OCI-LY1 (cell line): ENCODE measurements at regions not wholly inside any gene's neighbourhood (a gene's known extent, or its start where the extent isn't known, plus 50 kb on each side); places are given as distances from the start of the nearest gene placed in this dataset.

Source experiments
- H2AFZ ChIP-seq: fragments of 200-600 bp; sonication (generic), shearing (Covaris generic); 2 replicates; pipeline ENCODE4 v1.6.0; 2014; ENCODE audit warnings: antibody characterized with exemption, mild to moderate bottlenecking, low read length
- H3F3A ChIP-seq: fragments of 200-600 bp; sonication (generic), shearing (Covaris generic); 2 replicates; pipeline ENCODE4 v1.6.0; 2014; ENCODE audit warnings: mild to moderate bottlenecking, antibody characterized with exemption, low read length, moderate library complexity; ENCODE audit not compliant: insufficient read depth
- H3K27ac ChIP-seq: fragments of 200-600 bp; sonication (generic); 2 replicates; pipeline ENCODE4 v1.5.1; 2014; ENCODE audit warnings: low read length, mixed run types, mild to moderate bottlenecking, low read depth; ENCODE audit not compliant: poor library complexity, severe bottlenecking
- H3K27me3 ChIP-seq: fragments of 200-600 bp; sonication (generic); 2 replicates; pipeline ENCODE4 v1.6.0; 2014; ENCODE audit warnings: antibody characterized with exemption, mild to moderate bottlenecking, low read length, moderate library complexity; ENCODE audit not compliant: insufficient read depth
- H3K36me3 ChIP-seq: fragments of 200-600 bp; sonication (generic); 2 replicates; pipeline ENCODE4 v1.6.1; 2014; ENCODE audit warnings: mild to moderate bottlenecking, antibody characterized with exemption, low read length, moderate library complexity, mixed read lengths; ENCODE audit not compliant: insufficient read depth
- H3K4me1 ChIP-seq: fragments of 200-600 bp; sonication (generic); 2 replicates; pipeline ENCODE4 v1.5.1; 2014; ENCODE audit warnings: mild to moderate bottlenecking, low read length, moderate library complexity; ENCODE audit not compliant: insufficient read depth, severe bottlenecking
- H3K4me2 ChIP-seq: fragments of 200-600 bp; sonication (generic), shearing (Covaris generic); 2 replicates; pipeline ENCODE4 v1.6.1; 2014; ENCODE audit warnings: low read length
- H3K4me3 ChIP-seq: fragments of 200-600 bp; sonication (generic); 2 replicates; pipeline ENCODE4 v1.5.1; 2014; ENCODE audit warnings: low read length, low read depth, mild to moderate bottlenecking, mixed read lengths; ENCODE audit not compliant: poor library complexity, severe bottlenecking
- H3K79me2 ChIP-seq: fragments of 200-600 bp; shearing (Covaris generic); 2 replicates; pipeline ENCODE4 v1.6.1; 2016; ENCODE audit warnings: mixed run types, low read length, mixed read lengths; ENCODE audit not compliant: insufficient read depth
- H3K9ac ChIP-seq: fragments of 200-600 bp; sonication (generic), shearing (Covaris generic); 2 replicates; pipeline ENCODE4 v1.6.1; 2014; ENCODE audit warnings: mild to moderate bottlenecking, low read length, mixed read lengths
- H3K9me2 ChIP-seq: fragments of 200-600 bp; sonication (generic), shearing (Covaris generic); 2 replicates; pipeline ENCODE4 v1.6.1; 2014; ENCODE audit warnings: low read depth, mild to moderate bottlenecking, low read length, mixed read lengths
- H3K9me3 ChIP-seq: fragments of 200-600 bp; shearing (Covaris generic); 2 replicates; pipeline ENCODE4 v1.6.1; 2014; ENCODE audit warnings: low read length, mixed read lengths
- H4K20me1 ChIP-seq: fragments of 200-600 bp; sonication (generic), shearing (Covaris generic); 2 replicates; pipeline ENCODE4 v1.6.0; 2016; ENCODE audit warnings: mild to moderate bottlenecking, low read length; ENCODE audit not compliant: insufficient read depth
- EZH2 ChIP-seq: fragments of 200-600 bp; sonication (generic), shearing (Covaris generic); IDR thresholded peaks from 2 replicates; pipeline ENCODE4 v1.8.0; 2017; ENCODE audit warnings: borderline replicate concordance, mixed run types, mild to moderate bottlenecking, antibody characterized with exemption, low read length, moderate library complexity, mixed read lengths
- TF ChIP-seq, protein P1 (sequence below): fragments of 200-600 bp; sonication (generic), shearing (Covaris generic); IDR thresholded peaks from 2 replicates; pipeline ENCODE4 v1.5.1; 2017; ENCODE audit warnings: mild to moderate bottlenecking, antibody characterized with exemption, low read length, moderate library complexity, mixed read lengths

GRCh38 chr5:2833556-2833955 is 82.1 kb upstream of the IRX2 start:
- H4K20me1 ChIP-seq: no peaks in the 10 kb centered on the region
- TF ChIP-seq EZH2: no peak
- TF ChIP-seq, protein P1, sequence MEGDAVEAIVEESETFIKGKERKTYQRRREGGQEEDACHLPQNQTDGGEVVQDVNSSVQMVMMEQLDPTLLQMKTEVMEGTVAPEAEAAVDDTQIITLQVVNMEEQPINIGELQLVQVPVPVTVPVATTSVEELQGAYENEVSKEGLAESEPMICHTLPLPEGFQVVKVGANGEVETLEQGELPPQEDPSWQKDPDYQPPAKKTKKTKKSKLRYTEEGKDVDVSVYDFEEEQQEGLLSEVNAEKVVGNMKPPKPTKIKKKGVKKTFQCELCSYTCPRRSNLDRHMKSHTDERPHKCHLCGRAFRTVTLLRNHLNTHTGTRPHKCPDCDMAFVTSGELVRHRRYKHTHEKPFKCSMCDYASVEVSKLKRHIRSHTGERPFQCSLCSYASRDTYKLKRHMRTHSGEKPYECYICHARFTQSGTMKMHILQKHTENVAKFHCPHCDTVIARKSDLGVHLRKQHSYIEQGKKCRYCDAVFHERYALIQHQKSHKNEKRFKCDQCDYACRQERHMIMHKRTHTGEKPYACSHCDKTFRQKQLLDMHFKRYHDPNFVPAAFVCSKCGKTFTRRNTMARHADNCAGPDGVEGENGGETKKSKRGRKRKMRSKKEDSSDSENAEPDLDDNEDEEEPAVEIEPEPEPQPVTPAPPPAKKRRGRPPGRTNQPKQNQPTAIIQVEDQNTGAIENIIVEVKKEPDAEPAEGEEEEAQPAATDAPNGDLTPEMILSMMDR: no peak

GRCh38 chr5:2832394-2832793 is 80.9 kb upstream of the IRX2 start:
- H2AFZ ChIP-seq: no peak overlapping the region
- H3K27ac ChIP-seq: no peak overlapping the region
- H3K27me3 ChIP-seq: no peaks in the 10 kb centered on the region; the same call in 1 of the 2 replicates
- no peaks in the 10 kb centered on the region for H3K9me3 ChIP-seq
- H4K20me1 ChIP-seq: no peaks in the 10 kb centered on the region
- no peaks in the 10 kb centered on the region for H3K79me2 ChIP-seq
- H3K4me2 ChIP-seq: no peak overlapping the region
- H3K36me3 ChIP-seq: no peaks in the 10 kb centered on the region
- H3K4me1 ChIP-seq: no peaks in the 10 kb centered on the region
- TF ChIP-seq, protein P1: no peak
- no peak for TF ChIP-seq EZH2
- H3F3A ChIP-seq: no peaks in the 10 kb centered on the region
- H3K9me2 ChIP-seq: no peaks in the 10 kb centered on the region
- H3K4me3 ChIP-seq: no peak overlapping the region
- H3K9ac ChIP-seq: no peak overlapping the region

More at GRCh38 chr5:2833556-2833955, 82.1 kb upstream of the IRX2 start:
- Histone ChIP-seq H3K9me2 (no peaks in the 10 kb centered on the region), H3K27ac (no peak overlapping the region), H3K9me3 (no peaks in the 10 kb centered on the region), H3K36me3 (no peaks in the 10 kb centered on the region), H3K4me2 (no peak overlapping the region), H2AFZ (no peak overlapping the region), H3K9ac (no peak overlapping the region), H3K79me2 (no peaks in the 10 kb centered on the region), H3K27me3 (no peaks in the 10 kb centered on the region; the same call in 1 of the 2 replicates), H3K4me1 (no peaks in the 10 kb centered on the region), H3F3A (no peaks in the 10 kb centered on the region), H3K4me3 (no peak overlapping the region)

GRCh38 chr5:2829239-2829638 is 77.8 kb upstream of the IRX2 start:
- H3K4me2 ChIP-seq: no peak overlapping the region
- H2AFZ ChIP-seq: no peak overlapping the region
- no peaks in the 10 kb centered on the region for H3F3A ChIP-seq
- H3K27ac ChIP-seq: no peak overlapping the region
- H3K27me3 ChIP-seq: no peaks in the 10 kb centered on the region; the same call in 1 of the 2 replicates
- no peaks in the 10 kb centered on the region for H3K4me1 ChIP-seq
- H3K9me2 ChIP-seq: no peaks in the 10 kb centered on the region
- H4K20me1 ChIP-seq: no peaks in the 10 kb centered on the region
- H3K4me3 ChIP-seq: no peak overlapping the region
- H3K79me2 ChIP-seq: no peaks in the 10 kb centered on the region
- H3K9ac ChIP-seq: no peak overlapping the region
- H3K9me3 ChIP-seq: peaks cover 4% of the 10 kb centered on the region; the same call in 1 of the 2 replicates
- H3K36me3 ChIP-seq: no peaks in the 10 kb centered on the region
- no peak for TF ChIP-seq EZH2
- TF ChIP-seq, protein P1: no peak
